T-helper 2 cell (primary cell): ENCODE measurements at regions not wholly inside any gene's neighbourhood (a gene's known extent, or its start where the extent isn't known, plus 50 kb on each side); places are given as distances from the start of the nearest gene placed in this dataset.

ENCODE experiments used
- DNase-seq, 5 experiments: peaks; one replicate each; pipeline versions ENCODE4 v3.0.0 to v3.0.0-alpha.2; 2012 to 2022

GRCh38 chr6:33967966-33968724 is 164.3 kb upstream of the MLN start:
- DNase-seq: no peak

- no peak for DNase-seq
Measured at GRCh38 chr6:33967265-33967767, 163.5 kb upstream of the MLN start.

- no peak for DNase-seq
Measured at GRCh38 chr6:33966536-33966935, 162.7 kb upstream of the MLN start.

DNA sequence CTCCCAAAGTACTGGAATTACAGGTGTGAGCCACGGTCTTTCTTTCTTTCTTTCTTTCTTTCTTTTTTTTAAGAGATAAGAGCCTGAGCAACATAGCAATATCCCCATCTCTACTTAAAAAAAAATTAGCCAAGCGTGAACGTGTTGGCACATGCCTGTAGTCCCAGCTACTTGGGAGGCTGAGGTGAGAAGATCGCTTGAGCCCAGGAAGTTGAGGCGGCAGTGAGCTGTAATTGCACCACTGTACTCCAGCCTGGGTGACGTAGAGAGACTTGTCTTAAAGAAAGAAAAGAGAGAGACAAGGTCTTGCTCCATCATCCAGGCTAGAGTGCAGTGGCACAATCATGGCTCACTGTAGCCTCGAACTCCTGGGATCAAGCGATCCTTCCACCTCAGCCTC is 162.0 kb upstream of the MLN start:
- DNase-seq: no peak

- DNase-seq: no peak
Measured at GRCh38 chr6:33964387-33964786, 160.6 kb upstream of the MLN start.

GRCh38 chr6:33963136-33963750 is 159.4 kb upstream of the MLN start:
- DNase-seq: no peak

DNA sequence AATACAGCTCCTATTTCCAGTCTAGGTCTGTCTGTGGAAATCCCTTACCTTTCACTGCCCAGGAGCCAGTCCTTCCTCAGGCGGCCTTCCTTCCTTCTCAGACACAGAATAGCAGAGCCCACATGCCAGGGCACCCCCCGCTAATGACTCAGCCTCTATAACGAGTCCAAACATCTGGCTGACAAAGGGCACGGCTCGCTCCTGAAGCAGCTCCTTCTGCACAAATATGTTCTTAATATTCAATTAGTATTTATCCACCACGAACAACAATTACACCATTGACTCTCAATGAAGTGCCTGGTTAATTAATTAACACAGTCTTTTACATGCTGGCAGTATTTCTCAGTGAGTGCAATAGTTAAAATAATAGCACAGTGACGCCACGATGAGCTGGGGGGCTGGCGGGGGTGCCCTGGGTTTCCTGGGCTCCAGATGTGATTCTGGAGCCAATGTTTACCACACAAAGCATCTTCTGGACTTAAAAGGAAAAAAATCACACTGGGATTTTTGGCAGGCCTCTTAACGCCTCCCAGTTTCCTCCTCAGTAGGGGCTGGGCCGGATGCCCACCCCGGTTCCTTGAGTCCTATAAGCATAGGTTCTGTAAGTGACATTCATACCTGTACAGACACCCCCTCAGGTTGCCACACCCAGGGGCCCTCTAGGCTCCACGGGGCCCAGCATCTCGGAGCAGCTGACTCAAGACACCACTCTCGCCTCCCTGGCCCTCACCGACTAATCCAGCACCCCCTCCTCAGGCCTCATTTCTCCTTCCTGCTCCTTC is 158.6 kb upstream of the MLN start:
- DNase-seq: no peak

GRCh38 chr6:33961691-33962090 is 157.9 kb upstream of the MLN start:
- no peak for DNase-seq

- no peak for DNase-seq
Measured at GRCh38 chr6:33960345-33961313, 156.8 kb upstream of the MLN start.

- no peak for DNase-seq
Measured at GRCh38 chr6:33959661-33960344, 156.0 kb upstream of the MLN start.

- no peak for DNase-seq
Measured at GRCh38 chr6:33959329-33959651, 155.5 kb upstream of the MLN start.

GRCh38 chr6:33958526-33959328 is 154.9 kb upstream of the MLN start:
- DNase-seq: no peak

DNA sequence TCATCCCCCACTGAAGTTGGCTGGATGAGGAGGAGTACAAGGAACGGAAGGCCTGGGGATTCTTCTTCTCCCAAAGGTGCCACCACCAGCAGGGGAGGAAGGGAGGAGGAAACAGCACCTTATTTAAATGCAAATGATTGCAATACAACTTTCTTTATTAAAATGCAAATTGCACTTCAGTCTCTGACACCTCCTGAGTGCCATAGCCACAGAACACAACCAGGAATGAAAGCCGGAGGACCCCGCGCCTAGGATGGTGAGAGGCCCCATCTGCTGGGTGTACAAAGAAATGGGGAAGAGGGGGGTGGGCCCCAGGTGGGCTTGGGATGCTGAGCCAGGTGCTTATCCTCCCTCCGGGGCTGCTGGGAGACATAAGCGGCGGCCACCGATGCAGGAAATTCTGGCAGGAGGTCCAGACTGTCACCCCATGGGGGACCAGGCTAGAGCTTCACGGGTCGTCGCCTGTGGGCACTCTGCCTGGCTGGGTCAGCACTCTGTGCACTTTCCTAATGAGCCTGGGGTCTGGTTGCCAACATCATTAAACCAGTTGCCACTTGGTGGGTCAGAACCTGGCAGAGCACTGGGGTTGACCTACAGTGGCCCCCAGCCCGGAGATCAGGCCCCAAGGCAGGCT is 154.2 kb upstream of the MLN start:
- DNase-seq: no peak

DNA sequence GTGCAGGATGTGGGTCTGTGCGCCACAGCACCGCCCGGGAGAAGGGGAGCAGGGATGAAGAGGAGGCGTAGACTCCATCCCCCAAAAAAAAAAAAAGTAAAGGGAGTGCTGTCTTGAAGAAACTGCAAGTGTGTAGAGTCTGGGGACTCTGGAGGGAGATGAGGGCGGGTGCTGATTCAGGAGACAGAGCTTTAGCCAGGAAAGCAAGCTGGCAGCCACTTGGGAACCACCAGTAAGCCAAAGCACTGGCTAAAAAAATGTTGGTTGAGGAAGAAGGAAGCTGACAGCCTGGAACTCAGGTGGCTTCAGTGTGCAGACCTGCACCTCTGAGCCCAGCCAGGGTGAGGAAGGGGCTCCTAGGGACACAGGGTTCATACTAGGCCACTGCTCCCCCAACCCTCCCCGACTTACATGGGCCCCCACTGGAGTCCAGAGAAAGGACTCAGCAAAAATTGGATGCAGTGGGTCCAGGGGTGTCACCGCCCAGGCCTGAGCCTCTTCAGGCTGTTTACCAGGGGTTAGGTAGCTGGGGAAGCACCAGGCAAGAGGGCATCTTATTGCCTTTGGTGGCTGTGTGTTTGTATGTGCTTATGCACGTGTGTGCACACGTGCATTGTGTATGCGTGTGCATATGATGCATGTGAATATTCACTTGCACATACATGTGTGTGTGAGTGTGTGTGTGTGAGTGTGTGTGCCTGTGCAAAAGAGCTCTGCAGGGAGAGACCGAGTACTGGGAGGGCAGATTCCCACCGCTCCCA is 153.5 kb upstream of the MLN start:
- DNase-seq: no peak

GRCh38 chr6:33956206-33956605 is 152.4 kb upstream of the MLN start:
- DNase-seq: no peak

DNA sequence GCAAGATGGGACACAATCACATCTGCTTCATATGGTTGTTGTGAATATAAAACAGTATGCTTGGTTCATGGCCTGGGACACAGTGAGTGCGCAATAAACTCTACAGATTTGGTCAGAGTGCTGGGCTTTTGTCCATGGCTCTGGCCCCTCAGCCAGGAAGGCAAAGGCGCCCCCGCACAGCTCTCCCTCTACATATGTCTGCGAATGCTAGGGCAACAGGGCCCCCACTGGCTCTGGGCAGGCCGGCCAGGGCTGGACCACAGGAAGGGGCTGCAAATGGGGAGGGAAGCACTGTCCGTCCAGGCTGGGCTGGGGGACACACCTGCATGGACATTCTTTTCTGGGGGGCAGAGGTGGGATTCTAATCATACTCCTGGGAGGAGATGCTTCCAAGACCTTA is 151.8 kb upstream of the MLN start:
- DNase-seq: no peak

GRCh38 chr6:33954453-33954852 is 150.7 kb upstream of the MLN start:
- DNase-seq: no peak

DNA sequence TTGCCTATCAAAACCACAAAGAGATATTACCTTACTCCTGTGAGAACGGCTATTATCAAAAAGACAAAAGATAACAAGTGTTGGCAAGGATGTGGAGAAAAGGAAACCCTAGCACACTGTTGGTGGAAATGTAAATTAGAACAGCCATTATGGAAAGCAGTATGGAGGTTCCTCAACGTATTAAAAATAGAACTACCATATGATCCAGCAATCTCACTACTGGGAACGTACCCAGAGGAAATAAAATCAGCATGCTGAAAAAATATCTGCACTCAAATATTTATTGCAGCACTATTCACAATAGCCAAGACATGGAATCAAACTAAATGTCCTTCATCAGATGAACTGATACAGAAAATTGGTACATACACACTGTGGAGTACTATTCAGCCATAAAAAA is 149.4 kb upstream of the MLN start:
- no peak for DNase-seq

GRCh38 chr6:33952016-33952415 is 148.2 kb upstream of the MLN start:
- DNase-seq: no peak
